ENCODE measurements at regions not wholly inside any gene's neighbourhood (a gene's known extent, or its start where the extent isn't known, plus 50 kb on each side); places are given as distances from the start of the nearest gene placed in this dataset.
"Not testable (repeated sequence)": the region's sequence is repeated elsewhere in the genome, so short reads cannot be mapped to it uniquely, and the experiment has no call there.

- TF ChIP-seq CTCF, POLR2AphosphoS5, POLR2A (IDR thresholded peaks at IDR 0.05): not testable (repeated sequence)
These were observed 382.7 kb downstream of the GLRX3 start for GRCh38 chr10:130518921-130519320.
